Heart right ventricle (tissue), 16 donors: ENCODE measurements at regions not wholly inside any gene's neighbourhood (a gene's known extent, or its start where the extent isn't known, plus 50 kb on each side); places are given as distances from the start of the nearest gene placed in this dataset.

Experiments used
- ATAC-seq, 8 donors: fragments of 200-7000 bp; cut with Tn5 transposase; one replicate each; pipeline ENCODE4 v1.9.1; 2020; ENCODE audit warnings: mild to moderate bottlenecking in 8 of 8, moderate library complexity in 8 of 8, moderate number of reproducible peaks in 1 of 8
- DNase-seq, 2 donors: peaks; one replicate each; pipeline ENCODE4 v3.0.0-alpha.2; 2020
- H3K27ac ChIP-seq, 10 donors: fragments of 200-600 bp; sonication (generic) in 2 of 10; one replicate each; pipeline versions ENCODE4 v1.5.0 to v1.8.0; 2020 to 2022; ENCODE audit warnings: mild to moderate bottlenecking in 3 of 10
- H3K27me3 ChIP-seq, 7 donors: fragments of 200-600 bp; one replicate each; pipeline ENCODE4 v1.8.0; 2021 to 2022; ENCODE audit warnings: mild to moderate bottlenecking in 2 of 7
- H3K36me3 ChIP-seq, 9 donors: fragments of 200-600 bp; sonication (generic) in 1 of 9; one replicate each; pipeline versions ENCODE4 v1.5.0 to v1.8.0; 2020 to 2022; ENCODE audit warnings: mild to moderate bottlenecking in 2 of 9
- H3K4me1 ChIP-seq, 9 donors: fragments of 200-600 bp; sonication (generic) in 1 of 9; one replicate each; pipeline versions ENCODE4 v1.5.0 to v1.8.0; 2020 to 2022; ENCODE audit warnings: mild to moderate bottlenecking in 4 of 9
- H3K4me3 ChIP-seq, 10 donors: fragments of 200-600 bp; sonication (generic) in 2 of 10; one replicate each; pipeline versions ENCODE4 v1.5.0 to v1.8.0; 2020 to 2022; ENCODE audit warnings: mild to moderate bottlenecking in 7 of 10, moderate library complexity in 2 of 10
- H3K9me3 ChIP-seq, 11 donors: fragments of 200-600 bp in 10 of 11; sonication (generic) in 2 of 11; one replicate each; pipeline versions ENCODE4 v1.5.0 to v1.8.0; 2013 to 2022; ENCODE audit warnings: mild to moderate bottlenecking in 2 of 11, control low read depth in 1 of 11, moderate library complexity in 1 of 11
- WGBS, 2 donors: extraction: QIAGEN DNeasy Blood & Tissue Kit; methylation state at CpG; one replicate each; pipeline ENCODE4 v1.1.7; 2013; ENCODE audit warnings: inconsistent platforms in 1 of 2; 5-methylcytosine and 5-hydroxymethylcytosine counted together
- intact Hi-C, 10 donors: fragments of 100-400 bp; cut with DNase I; formaldehyde crosslinking; loops; one replicate each; pipeline versions ENCODE4 v1.11.1 to v1.14.2; 2022
- TF ChIP-seq, protein P1 (sequence below), 9 donors: fragments of 200-600 bp; sonication (generic) in 2 of 9; IDR thresholded peaks; one replicate each; pipeline versions ENCODE4 v1.5.0 to v1.8.0; 2021 to 2022; ENCODE audit warnings: antibody characterized with exemption in 9 of 9, mild to moderate bottlenecking in 5 of 9, moderate library complexity in 1 of 9
- donor health status: Arrhythmogenic right ventricular cardiomyopathy.
- donor health status: ischemic (EF 13 %, LVEDD 7.1; RV severe dilation, severe dysfunction).
- donor health status: healthy with polysubstance abuse.
- donor health status: DM: no; HTN: yes; CAD: no.
- donor health status: DM: no; HTN: no; CAD: no.
- donor health status: ischemic (EF 25% LVEDD 6.9; RV normal size, moderate dysfunction).
- donor health status: ischemic (EF 25% LVEDD 5.7; RV mildly dilated, moderate dysfunction).
- donor health status: healthy.
- donor health status: DM: yes; HTN: yes; CAD: no.
- donor health status: Ischemic cardiomyopathy.
- donor health status: ischemic (EF 35%, LVEDD 5.7; RV mildly dilated, moderate dysfunction).
- donor health status: nonischemic (EF 11% LVEDD 7.7; RV severe dilation, severe dysfunction).
- donor health status: DM: yes; HTN: yes; CAD: no.
- donor health status: PGD.
- donor health status: ischemic (EF 29% LVEDD 5.4; RV normal size, mild dysfunction).
- donor health status: nonischemic (EF 23%, LVEDD 6.1; RV moderate dilation, normal function).

DNA sequence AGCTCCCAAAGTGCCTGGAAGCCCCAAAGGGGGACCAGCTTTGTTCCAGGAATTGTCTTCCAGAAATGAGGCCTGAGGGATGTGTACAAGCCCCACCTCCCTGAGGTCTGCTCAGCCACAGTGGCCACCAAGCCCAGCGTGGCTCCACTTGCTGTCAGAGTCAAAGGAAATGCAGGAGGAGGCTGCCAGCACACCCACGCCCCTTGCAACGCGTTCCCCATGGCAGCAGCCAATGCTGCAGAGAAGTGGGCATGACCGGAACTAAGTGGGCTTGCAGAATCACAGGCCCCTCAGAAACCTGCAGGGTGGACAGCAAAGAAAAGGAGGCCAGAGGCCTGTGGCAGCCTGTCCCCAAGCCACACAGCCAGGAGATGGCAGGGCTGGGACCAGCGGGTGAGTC, 320.8 kb downstream of the FOXL1 start:
- H3K36me3 ChIP-seq, result no peaks in the 10 kb centered on the region
- intact Hi-C loops, result no loop called here
- DNase-seq (no peak), ATAC-seq (no peak)
- H3K4me1 ChIP-seq, result peaks cover 0 to 4% (median 0%) of the 10 kb centered on the region in 9 donors
- H3K27ac ChIP-seq, result no peak overlapping the region
- no peaks in the 10 kb centered on the region for H3K9me3 ChIP-seq
- peaks cover 0 to 9% (median 0%) of the 10 kb centered on the region in 7 donors for H3K27me3 ChIP-seq
- no peak overlapping the region for H3K4me3 ChIP-seq
- WGBS, 2 donors, result 66 to 75% methylated on average over 6 of the region's 6 CpGs
- TF ChIP-seq, protein P1, sequence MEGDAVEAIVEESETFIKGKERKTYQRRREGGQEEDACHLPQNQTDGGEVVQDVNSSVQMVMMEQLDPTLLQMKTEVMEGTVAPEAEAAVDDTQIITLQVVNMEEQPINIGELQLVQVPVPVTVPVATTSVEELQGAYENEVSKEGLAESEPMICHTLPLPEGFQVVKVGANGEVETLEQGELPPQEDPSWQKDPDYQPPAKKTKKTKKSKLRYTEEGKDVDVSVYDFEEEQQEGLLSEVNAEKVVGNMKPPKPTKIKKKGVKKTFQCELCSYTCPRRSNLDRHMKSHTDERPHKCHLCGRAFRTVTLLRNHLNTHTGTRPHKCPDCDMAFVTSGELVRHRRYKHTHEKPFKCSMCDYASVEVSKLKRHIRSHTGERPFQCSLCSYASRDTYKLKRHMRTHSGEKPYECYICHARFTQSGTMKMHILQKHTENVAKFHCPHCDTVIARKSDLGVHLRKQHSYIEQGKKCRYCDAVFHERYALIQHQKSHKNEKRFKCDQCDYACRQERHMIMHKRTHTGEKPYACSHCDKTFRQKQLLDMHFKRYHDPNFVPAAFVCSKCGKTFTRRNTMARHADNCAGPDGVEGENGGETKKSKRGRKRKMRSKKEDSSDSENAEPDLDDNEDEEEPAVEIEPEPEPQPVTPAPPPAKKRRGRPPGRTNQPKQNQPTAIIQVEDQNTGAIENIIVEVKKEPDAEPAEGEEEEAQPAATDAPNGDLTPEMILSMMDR (IDR thresholded peaks at IDR 0.05), result no peak

DNA sequence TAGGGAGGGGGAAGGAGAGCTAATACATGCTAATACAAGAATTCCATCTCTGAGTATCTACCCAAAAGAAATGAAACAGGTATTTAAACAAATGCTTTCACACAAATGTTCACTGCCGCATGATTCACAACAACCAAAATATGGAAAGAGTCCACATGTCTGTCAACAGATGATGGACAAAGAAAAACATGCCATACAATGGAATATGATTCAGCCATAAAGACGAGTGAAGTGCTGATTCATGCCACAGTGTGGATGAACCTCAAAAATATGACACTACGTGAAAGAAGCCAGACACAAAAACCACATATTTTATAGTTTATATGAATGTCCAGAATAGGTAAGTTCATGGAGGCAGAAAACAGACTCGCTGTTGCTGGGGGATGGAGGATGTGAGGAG, 321.4 kb downstream of the FOXL1 start:
- 79 to 82% methylated on average over 4 of the region's 4 CpGs for WGBS, 2 donors
- DNase-seq (no peak), ATAC-seq (no peak)

DNA sequence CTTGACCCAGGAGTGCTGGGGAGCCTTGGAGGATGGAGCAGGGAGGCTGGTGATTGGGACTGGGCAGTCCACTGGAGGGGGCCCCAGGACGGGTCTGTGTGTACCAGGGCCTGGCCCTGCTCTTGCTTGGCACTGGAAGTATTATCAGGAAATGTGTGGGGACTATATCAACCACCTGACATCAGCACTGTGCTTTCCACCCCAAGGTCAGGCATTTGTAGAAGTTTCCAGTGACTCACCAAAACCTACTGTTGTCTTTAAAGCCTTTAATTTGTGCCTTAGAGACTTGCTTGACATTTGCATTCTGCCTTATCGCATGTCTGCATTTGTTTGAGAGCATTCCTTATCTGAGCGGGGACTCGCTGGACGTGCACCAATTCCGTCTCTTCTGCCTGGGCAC, 323.1 kb downstream of the FOXL1 start:
- no peaks in the 10 kb centered on the region for H3K27me3 ChIP-seq
- ATAC-seq (peak in 5 of 8 donors; percentile 55 to 73 (median 64)), DNase-seq (no peak)
- 58 to 70% methylated on average over 6 of the region's 6 CpGs for WGBS, 2 donors
- no peaks in the 10 kb centered on the region for H3K36me3 ChIP-seq
- intact Hi-C loops, result no loop called here
- TF ChIP-seq, protein P1 (IDR thresholded peaks at IDR 0.05), result peak in 1 of 9 donors; percentile 10
- H3K4me1 ChIP-seq, result peaks cover 0 to 4% (median 0%) of the 10 kb centered on the region in 9 donors
- H3K4me3 ChIP-seq, result no peak overlapping the region
- H3K9me3 ChIP-seq, result no peaks in the 10 kb centered on the region
- H3K27ac ChIP-seq, result no peak overlapping the region

More for the DNA sequence above, 321.4 kb downstream of the FOXL1 start:
- Histone ChIP-seq H3K27ac (no peak overlapping the region), H3K36me3 (no peaks in the 10 kb centered on the region), H3K9me3 (no peaks in the 10 kb centered on the region), H3K4me3 (no peak overlapping the region), H3K4me1 (peaks cover 0 to 4% (median 0%) of the 10 kb centered on the region in 9 donors), H3K27me3 (peaks cover 0 to 7% (median 0%) of the 10 kb centered on the region in 7 donors)
- intact Hi-C loops, result no loop called here
- TF ChIP-seq, protein P1 (IDR thresholded peaks at IDR 0.05), result no peak

DNA sequence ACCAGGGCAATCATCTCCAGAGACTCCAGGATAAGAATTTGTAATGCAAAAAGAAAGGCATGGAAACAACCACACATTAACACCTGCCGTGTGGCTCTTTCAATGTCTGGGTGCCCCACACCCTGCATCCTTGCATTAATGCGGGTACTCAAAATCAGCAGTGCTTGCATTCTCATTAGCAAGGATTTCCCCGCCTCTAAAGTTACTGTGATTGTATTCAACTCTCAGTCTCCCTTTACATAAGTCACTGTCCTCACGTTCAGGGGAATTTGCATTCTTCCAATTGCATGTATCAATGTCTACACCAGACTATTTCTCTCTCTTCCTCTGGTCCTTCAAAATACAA, 324.3 kb downstream of the FOXL1 start:
- 91 to 93% methylated on average over 4 of the region's 4 CpGs for WGBS, 2 donors
- intact Hi-C loops, result no loop called here
- ATAC-seq, result no peak

More for the DNA sequence above, 324.3 kb downstream of the FOXL1 start:
- Histone ChIP-seq H3K4me3 (no peak overlapping the region), H3K27me3 (no peaks in the 10 kb centered on the region), H3K9me3 (no peaks in the 10 kb centered on the region), H3K27ac (no peak overlapping the region), H3K36me3 (no peaks in the 10 kb centered on the region), H3K4me1 (peaks cover 0 to 4% (median 0%) of the 10 kb centered on the region in 9 donors)
- TF ChIP-seq, protein P1 (IDR thresholded peaks at IDR 0.05), result no peak
- no peak for DNase-seq
